ENCODE measurements at regions not wholly inside any gene's neighbourhood (a gene's known extent, or its start where the extent isn't known, plus 50 kb on each side); places are given as distances from the start of the nearest gene placed in this dataset.
"Not testable (repeated sequence)": the region's sequence is repeated elsewhere in the genome, so short reads cannot be mapped to it uniquely, and the experiment has no call there.

DNA sequence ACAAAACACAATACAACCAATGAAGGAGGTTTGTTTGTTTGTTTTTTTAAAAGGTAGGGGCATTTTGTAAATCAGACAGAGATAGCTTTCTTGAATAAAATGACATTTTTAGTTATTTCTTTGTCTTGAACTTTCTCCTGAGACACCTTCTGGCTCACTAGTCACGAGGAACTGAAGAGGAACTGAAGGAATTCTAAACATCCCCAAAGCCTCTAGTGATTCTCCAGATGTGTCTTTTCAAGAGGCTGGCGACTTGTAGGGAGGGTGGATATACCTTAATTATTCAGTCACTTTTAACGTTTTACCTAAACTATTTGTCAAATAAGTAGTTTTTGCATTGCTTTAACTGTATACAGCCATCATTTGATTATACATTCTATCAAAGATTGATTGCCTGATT lies 211.2 kb upstream of the LRIG3 start:
- no peak for DNase-seq

DNA sequence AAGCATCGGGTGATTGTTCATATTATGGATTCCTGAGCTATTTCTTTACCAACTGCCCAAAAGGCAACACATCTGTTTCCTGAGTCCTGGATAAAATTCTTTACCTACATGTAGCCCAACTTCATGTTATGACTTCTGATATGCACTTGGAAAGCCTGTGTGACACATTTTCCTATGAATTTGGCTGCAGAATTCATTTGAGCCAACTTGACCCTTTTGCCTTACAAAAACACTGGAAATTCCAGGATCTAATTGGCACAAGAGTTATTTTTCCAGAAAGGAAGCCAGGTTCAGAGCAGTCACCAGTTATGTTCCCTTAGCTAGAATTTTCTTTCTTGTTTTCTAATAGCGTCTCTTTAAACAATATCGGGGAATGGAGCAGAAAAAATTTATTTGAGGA lies 202.5 kb upstream of the LRIG3 start:
- DNase-seq = no peak

DNA sequence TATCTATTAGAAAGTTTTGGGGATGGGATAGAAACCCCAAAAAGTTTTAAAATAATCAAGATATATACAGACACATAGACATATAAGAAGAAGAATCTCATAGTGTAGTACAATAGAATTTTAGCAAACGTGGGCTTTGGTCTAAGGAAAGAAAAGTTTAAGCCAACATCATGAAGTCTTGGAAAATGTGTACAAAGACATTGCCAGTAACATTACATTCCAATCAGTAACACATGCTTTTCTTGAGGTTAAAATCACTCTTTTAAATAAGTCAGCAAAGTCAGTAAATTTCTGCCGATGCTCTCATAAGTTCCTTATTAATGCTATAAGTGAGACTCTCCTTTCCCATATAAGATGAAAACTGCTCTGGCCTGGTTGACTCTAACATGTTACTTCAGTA lies 201.1 kb upstream of the LRIG3 start:
- no peak for DNase-seq

DNA sequence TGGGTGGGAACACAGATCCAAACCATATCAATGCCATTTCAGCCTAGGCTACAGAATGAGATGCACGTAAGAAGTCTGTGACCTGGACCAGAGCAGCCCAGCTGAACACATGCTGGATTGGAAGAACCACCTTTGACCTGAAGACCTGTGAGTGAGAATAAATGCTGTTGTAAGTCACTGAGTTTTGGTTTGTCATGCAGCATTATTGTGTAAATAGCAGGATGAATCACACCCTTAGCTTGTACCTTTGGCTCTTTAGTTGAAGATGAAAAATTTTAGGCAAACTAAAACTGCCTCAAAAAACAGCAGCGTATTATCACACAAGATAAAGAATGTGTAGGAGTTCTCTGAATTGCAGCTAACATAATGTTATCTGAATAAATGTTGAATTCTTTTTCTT lies 199.4 kb upstream of the LRIG3 start:
- no peak for DNase-seq

DNA sequence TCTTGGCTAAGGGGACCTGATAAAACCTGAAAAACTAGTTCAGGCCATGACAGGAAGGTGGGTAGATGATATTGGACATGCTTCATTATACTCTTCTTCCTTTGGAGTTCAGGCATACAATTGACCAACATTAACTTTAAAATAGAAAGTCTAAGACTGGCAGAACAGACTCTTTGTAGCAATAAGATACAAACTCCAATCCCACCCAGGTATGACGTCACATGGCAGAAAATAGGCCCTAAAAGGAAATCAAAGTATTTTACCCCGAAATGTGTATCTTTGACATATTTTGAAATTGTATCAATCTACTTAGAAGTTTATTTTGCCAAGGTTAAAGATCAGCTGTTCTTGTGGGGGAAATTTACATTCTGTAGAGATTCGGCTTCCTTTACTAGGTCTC lies 198.1 kb upstream of the LRIG3 start:
- DNase-seq = no peak

DNA sequence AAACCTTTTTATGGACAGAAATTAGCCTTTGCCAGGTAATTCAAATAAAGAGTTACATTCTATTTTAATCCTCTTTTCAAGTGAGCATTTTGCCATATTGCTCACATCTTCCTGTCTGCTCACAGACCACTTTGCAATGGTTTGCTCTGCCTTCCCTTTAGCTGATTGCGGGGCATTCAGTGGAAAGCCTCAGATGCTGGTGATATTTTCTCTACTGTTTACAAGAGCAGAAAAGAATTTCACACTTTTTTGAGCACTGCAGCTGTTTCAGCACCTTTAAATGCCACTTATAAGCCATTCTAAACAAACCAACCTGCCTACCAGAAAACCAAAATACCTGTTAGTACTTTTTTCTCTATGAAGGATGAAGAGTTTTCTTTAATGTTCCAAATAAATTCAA lies 195.7 kb upstream of the LRIG3 start:
- DNase-seq = no peak

DNA sequence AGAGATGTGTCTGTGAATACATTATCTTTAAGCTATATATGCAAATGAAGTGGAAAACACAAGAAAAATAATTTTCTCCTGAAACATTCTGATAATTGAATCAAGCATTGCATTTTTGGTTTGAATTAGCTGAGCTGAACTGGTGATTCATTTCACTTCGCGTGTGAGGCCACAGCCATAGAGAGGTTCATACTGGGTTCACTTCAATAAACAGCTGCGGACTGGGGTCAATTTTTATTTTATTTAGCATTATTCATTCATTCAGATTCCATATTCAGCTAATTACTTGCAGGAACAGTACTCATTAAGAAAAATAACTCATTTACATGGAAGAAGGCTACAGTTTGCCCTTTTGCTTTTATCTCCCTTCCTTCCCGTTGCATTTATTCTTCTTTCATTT lies 195.2 kb upstream of the LRIG3 start:
- no peak for DNase-seq

DNA sequence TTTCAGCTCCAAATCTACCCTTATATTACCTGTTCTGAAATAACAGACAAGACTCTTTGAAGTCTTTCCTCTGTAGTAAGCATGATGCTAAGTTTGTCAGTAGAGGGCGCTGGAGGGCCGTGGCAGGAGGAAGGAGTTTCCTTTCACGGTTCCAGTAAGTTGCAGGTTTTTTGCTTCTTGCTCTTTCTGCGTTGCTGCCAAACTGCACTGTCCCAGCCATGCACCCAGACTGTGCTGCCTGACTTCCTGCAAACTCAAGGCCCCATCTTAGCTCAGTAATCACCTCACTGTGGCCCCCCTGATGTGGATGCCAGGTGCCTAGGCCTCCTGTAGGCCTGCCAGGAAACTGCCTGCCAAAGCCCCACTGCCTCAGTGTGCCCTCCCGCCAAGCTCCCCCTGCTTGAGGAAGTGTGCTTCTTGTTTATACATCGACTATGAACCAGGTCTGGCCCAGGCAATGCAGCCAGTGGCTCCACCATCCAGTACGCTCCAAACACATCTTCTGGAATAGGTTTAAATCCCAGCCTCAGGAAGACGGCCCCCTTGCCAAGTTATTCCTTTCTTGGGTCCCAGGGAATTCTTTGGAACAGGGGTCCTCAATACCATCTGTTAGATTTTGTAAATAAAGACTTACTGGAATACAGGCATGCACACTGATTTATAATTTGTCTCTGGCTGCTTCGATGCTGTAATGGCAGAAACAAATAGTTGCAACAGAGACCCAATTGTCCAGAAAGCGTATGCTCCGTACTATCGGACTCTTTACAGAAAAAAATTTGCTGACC lies 193.7 kb upstream of the LRIG3 start:
- DNase-seq = peak; percentile 34

DNA sequence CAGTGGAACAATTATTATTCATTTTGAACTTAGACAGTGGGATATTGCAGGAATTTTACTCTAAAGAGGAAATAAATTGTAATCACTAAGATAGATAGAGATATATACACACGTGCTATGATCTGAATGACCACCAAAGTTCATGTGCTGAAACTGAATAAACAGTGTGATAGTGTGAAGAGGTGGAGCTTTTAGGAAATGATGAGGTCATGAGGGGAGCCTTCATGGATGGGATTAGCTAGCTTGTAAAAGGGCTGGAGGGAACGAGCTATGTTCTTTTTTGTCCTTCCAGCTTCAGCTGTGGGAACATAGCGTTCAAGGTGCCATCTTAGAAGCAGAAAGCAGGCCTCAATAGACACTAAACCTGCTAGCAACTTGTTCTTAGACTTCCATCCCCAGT lies 191.5 kb upstream of the LRIG3 start:
- no peak for DNase-seq

DNA sequence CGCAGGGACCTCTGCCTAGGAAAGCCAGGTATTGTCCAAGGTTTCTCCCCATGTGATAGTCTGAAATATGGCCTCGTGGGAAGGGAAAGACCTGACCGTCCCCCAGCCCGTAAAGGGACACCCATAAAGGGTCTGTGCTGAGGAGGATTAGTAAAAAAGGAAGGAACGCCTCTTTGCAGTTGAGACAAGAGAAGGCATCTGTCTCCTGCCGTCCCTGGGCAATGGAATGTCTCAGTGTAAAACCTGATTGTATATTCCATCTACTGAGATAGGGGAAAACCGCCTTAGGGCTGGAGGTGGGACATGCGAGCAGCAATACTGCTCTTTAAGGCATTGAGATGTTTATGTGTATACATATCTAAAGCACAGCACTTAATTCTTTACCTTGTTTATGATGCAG lies 188.2 kb upstream of the LRIG3 start:
- DNase-seq = not testable (repeated sequence)

DNA sequence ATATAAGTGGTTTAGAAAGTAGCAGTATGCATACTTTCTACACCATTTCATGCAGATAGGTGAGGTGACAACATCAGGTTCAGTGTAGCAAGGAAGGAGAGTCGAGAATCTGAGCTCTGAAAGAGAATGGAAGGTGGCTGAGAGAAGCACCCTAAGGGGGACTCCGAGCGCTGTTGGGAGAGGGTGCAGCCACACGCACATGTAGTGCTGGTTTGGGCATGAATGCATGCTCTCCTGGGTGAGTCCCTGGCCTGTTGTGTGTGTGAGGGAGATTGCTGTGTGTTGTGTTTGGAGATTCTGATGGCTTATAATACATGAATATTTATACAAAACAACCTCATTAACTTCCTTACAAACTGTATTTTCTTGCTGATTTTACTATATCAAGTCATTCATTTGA lies 180.3 kb upstream of the LRIG3 start:
- no peak for DNase-seq

DNA sequence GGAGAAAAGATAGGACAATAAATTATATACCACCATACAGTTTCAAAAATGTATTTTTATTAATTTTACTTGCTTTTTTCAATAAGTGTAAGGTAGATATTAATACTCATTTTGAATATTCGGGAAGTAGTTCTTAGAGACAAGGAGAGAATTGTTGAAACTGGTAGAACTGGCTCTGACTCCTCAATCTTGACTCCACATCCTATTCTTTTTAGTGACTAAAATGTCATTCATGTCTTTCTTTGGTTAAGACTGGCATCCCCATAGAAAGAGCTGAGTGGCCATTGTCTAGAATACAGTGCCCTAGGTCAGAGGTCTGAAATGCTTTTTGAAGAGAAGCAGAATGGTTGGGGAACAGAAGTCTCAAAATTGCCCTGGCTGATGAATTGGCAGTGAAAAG lies 177.6 kb upstream of the LRIG3 start:
- no peak for DNase-seq

DNA sequence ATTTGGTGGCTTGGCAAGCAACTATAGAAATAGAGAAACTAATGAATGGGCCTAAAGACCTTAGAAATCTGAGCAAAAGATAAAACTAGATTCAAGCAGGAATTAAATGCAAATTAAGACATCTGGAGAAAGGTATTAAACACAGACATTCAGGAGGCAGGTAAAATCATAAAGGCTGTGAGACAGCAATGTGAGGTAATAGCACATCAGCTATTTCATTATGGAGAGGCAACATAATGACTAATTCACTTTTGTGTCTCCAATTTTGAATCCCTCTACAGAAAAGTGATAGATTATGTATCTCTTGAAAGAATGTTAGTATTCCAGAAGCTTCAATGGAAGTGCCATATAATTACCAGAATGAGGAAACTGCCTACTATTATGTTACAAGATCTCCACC lies 175.9 kb upstream of the LRIG3 start:
- DNase-seq = no peak

DNA sequence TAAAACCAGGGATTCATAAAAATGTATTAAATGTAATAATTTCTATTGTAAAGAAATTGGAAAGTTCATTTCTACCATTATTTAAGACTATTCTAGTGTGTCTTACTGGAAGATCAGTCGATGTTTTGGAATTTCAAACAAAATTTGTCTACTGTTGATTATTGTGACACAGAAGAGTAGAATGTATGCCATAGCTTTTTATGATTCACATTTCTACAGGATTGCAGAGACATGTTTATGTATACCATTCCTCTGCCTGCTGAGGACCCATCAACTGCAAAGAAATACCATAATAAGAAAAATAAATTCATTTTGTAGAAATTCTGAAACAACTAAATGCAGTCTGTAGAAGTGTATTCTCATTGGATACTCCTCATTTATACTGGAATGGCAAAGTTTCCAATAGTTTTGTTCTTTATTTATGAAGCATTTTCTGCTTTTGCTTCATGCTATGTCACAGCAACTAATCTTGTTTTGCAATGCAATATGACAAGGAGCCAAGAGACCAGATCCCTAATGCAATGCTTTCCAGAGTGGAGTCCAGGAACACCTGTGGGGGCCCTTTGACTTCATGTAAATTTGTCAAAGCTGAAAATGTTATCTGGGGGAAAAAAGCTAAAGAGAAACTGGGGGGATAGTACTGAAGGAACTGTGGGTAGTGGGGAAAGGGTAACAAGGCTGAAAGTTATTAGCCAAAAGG lies 172.9 kb upstream of the LRIG3 start:
- no peak for DNase-seq

DNA sequence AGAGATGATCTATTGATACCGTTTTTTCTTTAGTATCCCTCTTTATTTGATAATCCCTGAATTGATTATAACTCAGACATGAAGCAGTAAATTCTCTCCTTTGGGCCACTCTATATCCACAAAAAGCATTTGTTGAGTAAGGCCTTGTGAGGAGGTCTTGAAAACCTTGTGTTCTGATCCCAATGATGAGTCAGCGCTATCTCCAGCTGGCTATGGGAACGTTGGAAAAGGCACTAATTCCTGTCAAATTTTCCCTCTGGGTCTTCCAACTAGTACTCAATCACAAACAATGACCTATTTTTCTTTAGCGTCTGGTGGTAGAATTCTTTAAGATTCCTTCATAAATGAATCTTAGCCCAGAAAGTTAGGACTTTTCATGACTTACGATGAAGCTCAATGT lies 168.4 kb upstream of the LRIG3 start:
- DNase-seq = no peak

DNA sequence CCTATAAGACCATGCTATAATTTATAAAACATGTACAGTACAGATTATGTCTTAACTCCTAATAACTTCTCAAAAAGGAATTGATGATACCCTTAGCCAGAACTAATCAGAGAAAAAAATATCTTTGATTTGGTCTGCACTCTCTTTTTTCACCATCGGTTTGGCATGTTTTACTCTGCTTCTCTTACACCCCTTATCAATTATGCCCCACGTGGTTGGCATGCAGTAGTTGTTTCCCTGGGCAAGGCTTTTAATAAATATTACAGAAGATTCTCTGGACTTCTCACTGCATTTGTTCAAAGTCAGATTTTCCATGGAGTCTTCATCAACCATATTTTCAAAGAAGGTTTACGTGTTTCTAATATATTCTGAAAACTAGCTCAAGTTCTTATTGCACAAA lies 167.4 kb upstream of the LRIG3 start:
- DNase-seq = no peak

DNA sequence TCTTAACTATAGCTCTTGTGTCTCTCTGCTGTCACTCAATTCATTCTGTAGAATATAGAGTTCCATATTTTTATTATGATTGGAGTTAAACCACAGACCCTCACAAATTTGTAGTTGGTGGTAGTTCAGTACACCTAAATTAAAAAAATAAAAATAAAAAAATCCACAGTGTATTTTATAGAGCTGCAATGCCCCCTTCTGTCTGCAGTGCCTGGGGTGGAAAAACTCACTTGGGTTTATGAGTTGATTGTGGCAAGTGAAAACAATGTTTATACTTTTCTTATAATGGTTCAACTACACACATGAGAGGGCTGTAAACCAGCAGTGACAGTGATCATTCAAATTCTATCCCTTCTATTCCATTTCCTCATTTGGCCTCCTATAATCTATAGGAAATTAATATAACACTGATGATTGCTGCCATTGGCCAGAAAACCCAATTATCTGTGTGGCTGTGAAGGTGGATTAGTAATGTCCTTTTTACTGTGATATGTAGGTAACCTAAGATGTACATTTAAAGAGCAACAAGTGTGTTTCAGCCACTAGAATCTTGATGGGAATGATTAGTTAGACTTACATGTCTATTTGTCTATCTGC lies 166.9 kb upstream of the LRIG3 start:
- DNase-seq = no peak

DNA sequence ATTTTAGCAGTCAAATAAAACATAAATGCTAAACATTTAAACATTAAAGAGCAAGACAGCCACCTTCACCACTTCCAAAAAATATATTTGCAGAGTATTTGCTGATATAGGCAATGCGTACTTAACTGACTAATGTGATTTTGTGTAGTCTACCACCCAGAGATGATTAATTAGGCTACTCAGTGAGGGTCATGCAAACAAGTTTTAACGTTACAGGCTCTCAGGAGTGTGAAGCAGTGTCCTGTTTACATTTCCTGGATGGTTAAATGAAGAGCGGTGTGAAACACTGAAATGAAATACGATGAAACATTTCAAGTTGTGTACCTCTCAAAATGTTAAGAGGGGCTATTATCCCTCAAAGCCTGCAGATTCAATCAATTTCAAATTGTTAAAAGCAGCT lies 165.8 kb upstream of the LRIG3 start:
- peak; percentile 79 for DNase-seq

DNA sequence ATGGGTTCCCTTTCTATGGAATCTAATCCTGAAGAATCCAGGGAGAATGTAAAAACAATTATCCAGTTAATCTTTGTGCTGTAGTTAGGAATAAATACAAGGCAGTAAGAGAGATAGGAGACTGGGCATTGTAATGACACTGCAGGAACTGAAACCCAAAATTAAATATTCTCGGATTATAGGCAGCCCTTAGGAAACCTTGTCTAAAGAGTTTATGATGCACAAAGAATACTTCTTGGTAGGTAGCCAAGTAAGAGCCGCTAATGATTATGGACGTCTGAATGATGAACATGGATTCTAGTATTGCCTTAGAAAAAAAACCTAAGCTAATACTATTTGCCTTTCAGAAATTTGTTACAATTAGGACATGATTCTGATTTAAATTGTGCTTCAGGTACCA lies 165.4 kb upstream of the LRIG3 start:
- DNase-seq = peak; percentile 41

DNA sequence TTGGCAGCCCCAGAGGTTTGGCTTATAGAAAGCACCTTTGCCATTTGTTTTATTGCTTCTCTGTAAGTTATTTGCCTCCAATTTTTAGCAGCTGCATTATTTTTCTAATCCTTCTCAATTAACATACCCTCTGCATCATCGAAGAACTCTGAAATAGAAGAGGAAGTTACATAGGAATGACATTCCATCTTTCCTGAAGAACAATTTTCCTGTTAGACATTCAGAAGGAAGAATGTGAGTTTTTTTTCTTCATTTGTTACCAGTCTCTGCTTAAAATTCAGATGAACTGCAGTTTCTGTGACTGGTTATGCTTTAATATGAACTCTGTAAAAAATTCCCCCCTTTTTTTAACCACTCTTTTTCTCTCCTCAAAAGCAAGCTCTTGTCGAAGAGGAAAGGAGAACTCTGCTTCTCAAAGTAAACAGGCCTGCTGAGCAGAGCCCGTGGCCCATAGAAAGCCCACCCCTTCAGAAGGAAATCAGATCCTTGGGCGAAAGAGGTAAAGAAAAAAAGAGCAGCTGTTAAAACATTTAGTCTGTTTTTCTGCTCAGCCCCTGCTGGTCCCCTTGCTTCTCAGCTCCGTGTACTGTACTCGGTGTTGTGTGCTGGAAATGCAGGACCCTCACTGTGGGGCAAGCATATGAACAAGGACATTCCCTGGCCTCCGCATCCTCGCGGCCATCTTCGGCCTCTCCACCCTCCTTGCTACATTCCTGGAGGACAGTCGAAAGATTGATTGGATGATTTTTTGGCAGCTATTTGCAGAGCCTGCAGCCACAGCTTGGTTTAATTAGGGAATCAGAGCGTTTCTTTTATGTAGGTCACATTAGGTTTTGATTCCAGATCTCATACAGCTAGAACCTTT lies 164.4 kb upstream of the LRIG3 start:
- no peak for DNase-seq

DNA sequence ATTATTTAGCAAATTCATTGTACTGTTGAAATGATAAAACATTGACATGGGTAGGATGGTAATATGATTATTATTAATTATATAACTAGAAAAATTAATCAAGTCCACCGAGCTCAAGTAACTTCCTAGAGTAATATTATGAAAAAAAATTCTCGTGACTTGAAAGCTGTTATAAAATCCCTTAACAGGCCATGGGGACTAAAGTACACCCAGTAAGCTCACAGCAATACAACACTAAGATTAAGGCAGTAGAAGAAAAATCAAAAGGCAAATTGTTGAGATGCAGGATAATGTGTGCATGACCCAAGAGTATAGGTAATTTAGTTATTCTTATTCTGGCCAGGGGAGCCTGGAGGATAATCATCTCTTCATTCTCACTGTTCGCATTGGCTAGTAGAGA lies 162.6 kb upstream of the LRIG3 start:
- no peak for DNase-seq

DNA sequence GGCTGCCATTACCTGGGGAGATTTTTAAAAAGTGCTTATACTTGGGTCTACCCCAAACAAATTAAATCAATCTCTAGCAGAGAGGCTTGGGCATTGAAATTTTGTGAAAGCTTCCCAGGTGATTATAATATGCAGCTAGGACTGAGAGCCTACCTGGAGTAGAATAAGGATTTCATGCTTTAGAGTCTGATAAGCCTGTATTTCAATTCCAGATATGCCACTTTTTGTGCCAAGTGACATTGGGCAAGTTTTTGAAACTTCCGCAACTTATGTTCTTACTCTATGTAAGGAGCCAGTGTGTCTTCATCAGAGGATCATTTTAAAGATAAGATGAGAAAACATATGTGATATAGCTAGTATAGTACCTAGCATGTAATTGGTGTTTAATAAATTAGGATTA lies 159.8 kb upstream of the LRIG3 start:
- no peak for DNase-seq

DNA sequence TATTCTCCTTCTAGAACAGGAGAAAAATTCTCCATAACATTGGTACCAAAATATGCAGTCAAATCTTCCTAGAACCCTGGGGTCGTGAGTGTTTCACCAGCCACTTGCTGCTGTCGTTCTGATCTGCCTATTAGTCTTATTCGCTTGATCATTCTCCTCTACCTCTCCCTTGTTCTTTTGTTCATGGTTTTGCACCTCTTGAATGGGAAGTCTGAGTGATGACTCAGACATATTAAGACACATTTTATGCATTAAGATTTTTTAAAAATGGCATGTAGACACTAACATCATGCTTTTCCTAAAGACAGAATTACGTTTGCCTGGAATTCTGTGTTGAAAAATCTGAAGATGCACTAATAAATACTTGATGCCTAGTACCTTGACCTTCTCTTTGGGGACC lies 159.2 kb upstream of the LRIG3 start:
- no peak for DNase-seq

DNA sequence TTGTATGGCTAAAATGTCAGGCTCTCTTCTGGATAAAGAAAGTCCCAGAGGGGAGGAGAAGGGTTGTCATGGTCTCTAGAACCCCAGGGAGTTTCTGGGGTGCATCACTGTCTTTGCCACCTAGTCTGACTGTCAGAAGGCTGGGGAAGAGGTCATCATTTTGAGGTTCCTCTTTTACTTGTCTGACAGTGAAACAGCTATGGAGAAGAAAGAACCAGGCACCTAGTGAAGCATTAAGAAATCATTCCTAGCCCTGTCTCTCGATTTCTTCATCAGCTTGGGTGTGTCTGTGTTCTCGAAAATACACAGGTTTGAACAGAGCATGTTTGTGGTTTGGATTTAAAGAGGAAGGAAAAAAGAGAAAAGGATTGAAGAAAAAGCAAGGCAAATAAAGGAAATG lies 158.7 kb upstream of the LRIG3 start:
- no peak for DNase-seq

Data from NCI-H1105 treated with DMSO at 0.1 percent for 48 hours (cell line).